SK-N-SH (cell line): ENCODE measurements at regions not wholly inside any gene's neighbourhood (a gene's known extent, or its start where the extent isn't known, plus 50 kb on each side); places are given as distances from the start of the nearest gene placed in this dataset.

ENCODE experiments used
- CTCF ChIA-PET: fragments of 300-600, 350-600 bp; formaldehyde crosslinking; extraction: SDS; loops from one replicate; lab custom pipeline; 2021; lab: Yijun Ruan, JAX
- POLR2A ChIA-PET: fragments of 350-600 bp; sonication (Branson Sonifier 250); formaldehyde crosslinking; extraction: SDS; loops from one replicate; lab custom pipeline; 2020; ENCODE audit warnings: antibody characterized with exemption, inconsistent platforms; lab: Yijun Ruan, JAX
- DNase-seq: peaks from one replicate; pipeline ENCODE4 v3.0.0; 2012
- H2AFZ ChIP-seq: fragments of 200-600 bp; sonication (generic); 2 replicates; pipeline ENCODE4 v1.8.1; 2016; ENCODE audit warnings: antibody characterized with exemption, mild to moderate bottlenecking, low read depth
- H3F3A ChIP-seq: fragments of 200-600 bp; sonication (generic); replicated peaks from 2 replicates; pipeline ENCODE3; 2016; ENCODE audit warnings: antibody characterized with exemption, mild to moderate bottlenecking; ENCODE audit not compliant: insufficient read depth
- H3K27ac ChIP-seq, 2 experiments: fragments of 200-500 bp in 1 of 2; fragments of 200-600 bp in 1 of 2; sonication (Bioruptor generic) in 1 of 2; sonication (generic), shearing (Covaris generic) in 1 of 2; 2 replicates each; pipeline versions ENCODE4 v1.5.1 to v1.6.1; 2014 to 2016; ENCODE audit warnings: low read depth in 2 of 2, inconsistent platforms in 1 of 2, low read length in 1 of 2, mild to moderate bottlenecking in 1 of 2, mixed read lengths in 1 of 2
- H3K27me3 ChIP-seq: fragments of 200-600 bp; sonication (generic), shearing (Covaris generic); 2 replicates; pipeline ENCODE4 v1.6.1; 2016; ENCODE audit warnings: mixed run types; ENCODE audit not compliant: insufficient read depth
- H3K36me3 ChIP-seq, 2 experiments: fragments of 200-500 bp in 1 of 2; fragments of 200-600 bp in 1 of 2; sonication (Bioruptor generic) in 1 of 2; sonication (generic) in 1 of 2; replicated peaks in 1 of 2; 2 replicates each; pipeline versions ENCODE3 to v1.5.1; 2014 to 2016; ENCODE audit warnings: low read length in 1 of 2, mild to moderate bottlenecking in 1 of 2; ENCODE audit not compliant: insufficient read depth in 2 of 2, control insufficient read depth in 1 of 2
- H3K4me1 ChIP-seq, 2 experiments: fragments of 200-500 bp in 1 of 2; fragments of 200-600 bp in 1 of 2; sonication (Bioruptor generic) in 1 of 2; sonication (generic), shearing (Covaris generic) in 1 of 2; 2 replicates each; pipeline versions ENCODE4 v1.5.1 to v1.6.1; 2014 to 2016; ENCODE audit warnings: low read depth in 1 of 2, low read length in 1 of 2, mixed run types in 1 of 2; ENCODE audit not compliant: insufficient read depth in 2 of 2, control insufficient read depth in 1 of 2
- H3K4me2 ChIP-seq: fragments of 200-600 bp; sonication (generic), shearing (Covaris generic); 2 replicates; pipeline ENCODE4 v1.6.1; 2017; ENCODE audit warnings: mixed run types
- H3K4me3 ChIP-seq, 2 experiments: fragments of 200-500 bp in 1 of 2; fragments of 200-600 bp in 1 of 2; sonication (Bioruptor generic) in 1 of 2; sonication (generic), shearing (Covaris generic) in 1 of 2; 2 replicates each; pipeline versions ENCODE4 v1.5.1 to v1.8.1; 2014 to 2016; ENCODE audit warnings: low read depth in 2 of 2, inconsistent platforms in 1 of 2, low read length in 1 of 2, mild to moderate bottlenecking in 1 of 2, mixed read lengths in 1 of 2, moderate library complexity in 1 of 2
- H3K79me2 ChIP-seq: fragments of 200-600 bp; sonication (generic); 2 replicates; pipeline ENCODE4 v1.8.1; 2017; ENCODE audit warnings: mild to moderate bottlenecking; ENCODE audit not compliant: insufficient read depth
- H3K9ac ChIP-seq: fragments of 200-600 bp; sonication (generic); 2 replicates; pipeline ENCODE4 v1.6.1; 2017; ENCODE audit warnings: mixed run types
- H3K9me2 ChIP-seq: fragments of 200-600 bp; sonication (generic); 2 replicates; pipeline ENCODE4 v1.6.1; 2017; ENCODE audit warnings: mixed run types
- H3K9me3 ChIP-seq: fragments of 200-600 bp; sonication (generic); 2 replicates; pipeline ENCODE4 v1.6.1; 2017; ENCODE audit warnings: mixed run types, mild to moderate bottlenecking, moderate library complexity
- H4K20me1 ChIP-seq: fragments of 200-600 bp; sonication (generic); 2 replicates; pipeline ENCODE4 v1.6.1; 2017; ENCODE audit warnings: mild to moderate bottlenecking, mixed run types; ENCODE audit not compliant: insufficient read depth
- ELF1 ChIP-seq: IDR thresholded peaks from 2 replicates; pipeline ENCODE4 v1.4.0; 2012
- EP300 ChIP-seq, 2 experiments: IDR thresholded peaks; 2 replicates each; pipeline versions ENCODE4 v1.4.0 to v1.6.1; 2012; ENCODE audit warnings: borderline replicate concordance in 1 of 2, low read depth in 1 of 2, low read length in 1 of 2
- EZH2phosphoT487 ChIP-seq: fragments of 200-600 bp; sonication (generic); IDR thresholded peaks from 2 replicates; pipeline ENCODE4 v1.6.1; 2017; ENCODE audit warnings: low read depth, mixed run types, mild to moderate bottlenecking, antibody characterized with exemption, moderate library complexity, borderline replicate concordance
- FOSL2 ChIP-seq: IDR thresholded peaks from 2 replicates; pipeline ENCODE4 v1.4.0; 2012; ENCODE audit warnings: low read depth, mild to moderate bottlenecking, moderate library complexity, borderline replicate concordance
- FOXJ3 ChIP-seq: sonication (generic); formaldehyde crosslinking; IDR thresholded peaks from 2 replicates; pipeline ENCODE4 v1.5.1; 2020; ENCODE audit warnings: mild to moderate bottlenecking, missing genetic modification reagents
- FOXM1 ChIP-seq: IDR thresholded peaks from 2 replicates; pipeline ENCODE4 v1.4.0; 2012; ENCODE audit warnings: low read depth, mild to moderate bottlenecking
- JUND ChIP-seq: IDR thresholded peaks from 2 replicates; pipeline ENCODE4 v1.4.0; 2012
- MXI1 ChIP-seq: IDR thresholded peaks from 2 replicates; pipeline ENCODE4 v1.6.1; 2012; ENCODE audit warnings: mild to moderate bottlenecking, low read depth, low read length, improper control_type of control experiment
- POLR2AphosphoS5 ChIP-seq: IDR thresholded peaks from 2 replicates; pipeline ENCODE4 v1.6.1; 2012; ENCODE audit warnings: low read depth, low read length
- RFX5 ChIP-seq: IDR thresholded peaks from 2 replicates; pipeline ENCODE4 v1.6.1; 2012; ENCODE audit warnings: mild to moderate bottlenecking, improper control_type of control experiment, low read length
- SMC3 ChIP-seq: IDR thresholded peaks from 2 replicates; pipeline ENCODE4 v1.6.1; 2012; ENCODE audit warnings: low read depth, low read length, improper control_type of control experiment
- TAF1 ChIP-seq: IDR thresholded peaks from 2 replicates; pipeline ENCODE4 v1.6.1; 2012; ENCODE audit warnings: low read depth, mild to moderate bottlenecking, low read length, moderate library complexity, borderline replicate concordance
- TCF12 ChIP-seq: IDR thresholded peaks from 2 replicates; pipeline ENCODE4 v1.4.0; 2012
- USF2 ChIP-seq: fragments of 150-350 bp; IDR thresholded peaks from 2 replicates; pipeline ENCODE4 v1.6.1; 2017; ENCODE audit warnings: antibody characterized with exemption, low read length, low read depth, borderline replicate concordance
- YY1 ChIP-seq: IDR thresholded peaks from 2 replicates; pipeline ENCODE4 v1.4.0; 2012; ENCODE audit warnings: low read depth, mild to moderate bottlenecking
- WGBS: methylation state at CpG from one replicate; pipeline ENCODE4 v1.1.6; 2017; ENCODE audit warnings: low lambda C conversion rate; 5-methylcytosine and 5-hydroxymethylcytosine counted together
- TF ChIP-seq, protein P1 (sequence below): IDR thresholded peaks from 2 replicates; pipeline ENCODE4 v1.4.0; 2012; ENCODE audit warnings: low read depth
- TF ChIP-seq, protein P2 (sequence below): IDR thresholded peaks from 2 replicates; pipeline ENCODE4 v1.4.0; 2012; ENCODE audit warnings: low read depth, borderline replicate concordance

GRCh38 chr10:85187047-85187446, 858.7 kb downstream of the CCSER2 start:
- Histone ChIP-seq H3F3A (no peaks in the 10 kb centered on the region), H3K4me1 (no peaks in the 10 kb centered on the region), H3K9ac (no peak overlapping the region), H3K4me2 (no peak overlapping the region), H3K36me3 (no peaks in the 10 kb centered on the region), H3K9me2 (no peaks in the 10 kb centered on the region), H2AFZ (no peak overlapping the region), H3K27me3 (no peaks in the 10 kb centered on the region), H3K9me3 (no peaks in the 10 kb centered on the region), H3K79me2 (no peaks in the 10 kb centered on the region), H4K20me1 (no peaks in the 10 kb centered on the region), H3K4me3 (no peak overlapping the region), H3K27ac (no peak overlapping the region)
- no peak for DNase-seq
- CTCF ChIA-PET: no interaction called here
- TF ChIP-seq EZH2phosphoT487: no peak
- POLR2A ChIA-PET: no interaction called here
- WGBS: 5% methylated on average over 2 of the region's 2 CpGs

DNA sequence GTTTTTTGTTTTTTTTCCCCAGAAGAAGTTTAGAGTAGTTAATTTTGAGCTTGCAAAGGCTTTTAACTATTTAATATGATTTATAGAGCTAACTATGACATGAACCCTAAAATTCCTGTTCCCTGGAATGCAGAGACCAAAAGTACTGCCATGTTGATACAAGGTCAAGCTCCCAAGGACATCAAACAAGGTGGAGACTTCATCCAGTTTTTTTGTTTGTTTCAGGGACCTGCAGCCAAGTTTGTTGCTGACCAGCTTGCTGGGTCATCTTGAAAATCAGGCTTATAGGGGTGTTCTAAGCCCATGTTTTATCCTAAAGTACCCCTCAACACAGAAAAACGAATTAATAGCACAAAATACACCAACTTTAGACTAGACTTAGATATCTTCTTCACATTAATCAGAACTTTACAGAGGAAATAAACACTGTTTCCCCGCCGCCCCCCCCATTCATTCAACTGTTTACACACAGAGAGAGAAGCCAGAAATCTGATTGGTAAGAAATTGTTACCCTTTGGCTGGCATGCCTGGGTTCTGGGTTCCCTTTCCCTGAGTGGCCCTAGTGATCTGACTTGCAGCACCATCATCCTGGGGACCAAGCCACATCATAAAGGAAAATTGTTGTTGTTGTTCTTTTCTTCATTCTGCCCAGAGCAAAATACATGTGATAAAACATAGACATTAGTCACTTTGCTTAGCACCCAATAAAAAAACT, 860.5 kb downstream of the CCSER2 start:
- no peaks in the 10 kb centered on the region for H3K27me3 ChIP-seq
- no peak overlapping the region for H3K27ac ChIP-seq
- H3K79me2 ChIP-seq: no peaks in the 10 kb centered on the region
- no peaks in the 10 kb centered on the region for H3F3A ChIP-seq
- H4K20me1 ChIP-seq: no peaks in the 10 kb centered on the region
- no peak overlapping the region for H2AFZ ChIP-seq
- TF ChIP-seq FOXJ3 (CRISPR knock-in tag) (no peak), TAF1 (no peak), POLR2AphosphoS5 (no peak), FOSL2 (no peak), JUND (no peak), SMC3 (no peak), YY1 (no peak), EP300 (IDR thresholded peaks at IDR 0.05; ENCODE audit: borderline replicate concordance in 1 of 2, low read depth in 1 of 2, low read length in 1 of 2) (no peak), TCF12 (no peak), ELF1 (no peak), RFX5 (no peak)
- TF ChIP-seq, protein P1, sequence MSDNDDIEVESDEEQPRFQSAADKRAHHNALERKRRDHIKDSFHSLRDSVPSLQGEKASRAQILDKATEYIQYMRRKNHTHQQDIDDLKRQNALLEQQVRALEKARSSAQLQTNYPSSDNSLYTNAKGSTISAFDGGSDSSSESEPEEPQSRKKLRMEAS: no peak
- H3K4me2 ChIP-seq: no peak overlapping the region
- no peaks in the 10 kb centered on the region for H3K9me3 ChIP-seq
- H3K4me1 ChIP-seq: no peaks in the 10 kb centered on the region
- no peaks in the 10 kb centered on the region for H3K36me3 ChIP-seq
- CTCF ChIA-PET: no interaction called here
- H3K9ac ChIP-seq: no peak overlapping the region
- H3K9me2 ChIP-seq: no peaks in the 10 kb centered on the region
- DNase-seq: no peak
- POLR2A ChIA-PET: no interaction called here
- H3K4me3 ChIP-seq: no peak overlapping the region
- 9% methylated on average over 3 of the region's 3 CpGs for WGBS

- 10% methylated on average over 3 of the region's 3 CpGs for WGBS
- no peaks in the 10 kb centered on the region for H3F3A ChIP-seq
- H3K9me3 ChIP-seq: no peaks in the 10 kb centered on the region
- no peaks in the 10 kb centered on the region for H3K27me3 ChIP-seq
- no peak overlapping the region for H2AFZ ChIP-seq
- H3K9me2 ChIP-seq: no peaks in the 10 kb centered on the region
- no peaks in the 10 kb centered on the region for H3K79me2 ChIP-seq
- TF ChIP-seq FOXM1: no peak
- TF ChIP-seq JUND: no peak
- no peak for TF ChIP-seq USF2
- TF ChIP-seq EZH2phosphoT487: no peak
- TF ChIP-seq MXI1: no peak
- TF ChIP-seq, protein P2, sequence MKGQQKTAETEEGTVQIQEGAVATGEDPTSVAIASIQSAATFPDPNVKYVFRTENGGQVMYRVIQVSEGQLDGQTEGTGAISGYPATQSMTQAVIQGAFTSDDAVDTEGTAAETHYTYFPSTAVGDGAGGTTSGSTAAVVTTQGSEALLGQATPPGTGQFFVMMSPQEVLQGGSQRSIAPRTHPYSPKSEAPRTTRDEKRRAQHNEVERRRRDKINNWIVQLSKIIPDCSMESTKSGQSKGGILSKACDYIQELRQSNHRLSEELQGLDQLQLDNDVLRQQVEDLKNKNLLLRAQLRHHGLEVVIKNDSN: no peak
- no peaks in the 10 kb centered on the region for H3K4me1 ChIP-seq
- H3K36me3 ChIP-seq: no peaks in the 10 kb centered on the region
- H3K9ac ChIP-seq: no peak overlapping the region
- ChIA-PET POLR2A (no interaction called here), CTCF (no interaction called here)
- H4K20me1 ChIP-seq: no peaks in the 10 kb centered on the region
- H3K4me3 ChIP-seq: no peak overlapping the region
- H3K4me2 ChIP-seq: no peak overlapping the region
- DNase-seq: no peak
- H3K27ac ChIP-seq: no peak overlapping the region
Observed at GRCh38 chr10:85193796-85194195, 865.4 kb downstream of the CCSER2 start.
